ENCODE measurements at regions not wholly inside any gene's neighbourhood (a gene's known extent, or its start where the extent isn't known, plus 50 kb on each side); places are given as distances from the start of the nearest gene placed in this dataset.
A peak's percentile ranks its signal among the peaks of the same experiment; 100 is the strongest.

GRCh38 chr13:85287528-85287927 lies 511.7 kb downstream of the SLITRK6 start:
- DNase-seq (ENCODE audit: low read depth): no peak

GRCh38 chr13:85286081-85286480 lies 513.1 kb downstream of the SLITRK6 start:
- no peak for DNase-seq (ENCODE audit: low read depth)

GRCh38 chr13:85284349-85284748 lies 514.9 kb downstream of the SLITRK6 start:
- DNase-seq (ENCODE audit: low read depth): no peak

GRCh38 chr13:85283408-85283807 lies 515.8 kb downstream of the SLITRK6 start:
- DNase-seq (ENCODE audit: low read depth): no peak

GRCh38 chr13:85282876-85283275 lies 516.3 kb downstream of the SLITRK6 start:
- DNase-seq (ENCODE audit: low read depth): no peak

- DNase-seq (ENCODE audit: low read depth): no peak
These were observed 520.4 kb downstream of the SLITRK6 start for GRCh38 chr13:85278851-85279250.

GRCh38 chr13:85277748-85278147 lies 521.5 kb downstream of the SLITRK6 start:
- DNase-seq (ENCODE audit: low read depth): peak; percentile 15

- DNase-seq (ENCODE audit: low read depth): no peak
These were observed 532.4 kb downstream of the SLITRK6 start for GRCh38 chr13:85266771-85267170.

- DNase-seq (ENCODE audit: low read depth): no peak
These were observed 532.9 kb downstream of the SLITRK6 start for GRCh38 chr13:85266331-85266730.

- no peak for DNase-seq (ENCODE audit: low read depth)
These were observed 533.9 kb downstream of the SLITRK6 start for GRCh38 chr13:85265296-85265695.

- no peak for DNase-seq (ENCODE audit: low read depth)
These were observed 536.7 kb downstream of the SLITRK6 start for GRCh38 chr13:85262499-85262898.

- DNase-seq (ENCODE audit: low read depth): no peak
These were observed 537.4 kb downstream of the SLITRK6 start for GRCh38 chr13:85261757-85262346.

GRCh38 chr13:85260896-85261295 lies 538.3 kb downstream of the SLITRK6 start:
- DNase-seq (ENCODE audit: low read depth): no peak

GRCh38 chr13:85255978-85256377 lies 543.2 kb downstream of the SLITRK6 start:
- DNase-seq (ENCODE audit: low read depth): no peak

- no peak for DNase-seq (ENCODE audit: low read depth)
These were observed 544.6 kb downstream of the SLITRK6 start for GRCh38 chr13:85254641-85255040.

GRCh38 chr13:85249151-85249550 lies 550.1 kb downstream of the SLITRK6 start:
- no peak for DNase-seq (ENCODE audit: low read depth)

- no peak for DNase-seq (ENCODE audit: low read depth)
These were observed 551.4 kb downstream of the SLITRK6 start for GRCh38 chr13:85247780-85248179.

GRCh38 chr13:85243831-85244230 lies 555.4 kb downstream of the SLITRK6 start:
- DNase-seq (ENCODE audit: low read depth): no peak

GRCh38 chr13:85241060-85241459 lies 558.2 kb downstream of the SLITRK6 start:
- peak; percentile 31 for DNase-seq (ENCODE audit: low read depth)

GRCh38 chr13:85236413-85236812 lies 562.8 kb downstream of the SLITRK6 start:
- peak; percentile 61 for DNase-seq (ENCODE audit: low read depth)

GRCh38 chr13:85230691-85231093 lies 568.5 kb downstream of the SLITRK6 start:
- DNase-seq (ENCODE audit: low read depth): no peak

- DNase-seq (ENCODE audit: low read depth): no peak
These were observed 570.5 kb downstream of the SLITRK6 start for GRCh38 chr13:85228692-85229091.

- no peak for DNase-seq (ENCODE audit: low read depth)
These were observed 575.1 kb downstream of the SLITRK6 start for GRCh38 chr13:85223883-85224656.

- no peak for DNase-seq (ENCODE audit: low read depth)
These were observed 582.6 kb downstream of the SLITRK6 start for GRCh38 chr13:85216576-85216975.

Measured in HS-5 (cell line).